NCI-H82 treated with DMSO at 0.1 percent for 48 hours (cell line): ENCODE measurements at regions not wholly inside any gene's neighbourhood (a gene's known extent, or its start where the extent isn't known, plus 50 kb on each side); places are given as distances from the start of the nearest gene placed in this dataset.

Experiments used
- DNase-seq: peaks from one replicate; lab custom pipeline; 2025; ENCODE audit not compliant: unreplicated experiment; lab: John Stamatoyannopoulos, UW

DNA sequence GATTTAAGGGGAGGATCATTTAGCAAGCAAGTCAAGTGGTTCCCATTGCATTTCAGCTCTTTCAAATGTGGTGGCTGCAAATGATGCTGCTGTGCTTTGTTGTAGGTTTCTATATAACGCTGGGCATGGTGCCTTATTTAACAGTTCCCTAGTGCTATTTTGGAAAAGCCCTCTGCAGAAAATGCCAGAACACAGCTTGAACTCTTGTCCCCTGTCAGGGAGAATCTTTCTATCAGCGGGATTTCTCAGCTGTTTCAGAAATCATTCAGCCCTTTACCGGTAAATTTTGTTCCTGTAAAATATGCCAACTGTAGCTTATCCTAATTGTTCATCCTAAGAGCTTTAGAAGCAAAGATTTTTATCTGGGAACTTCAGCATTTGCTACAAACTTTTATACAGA is 77.8 kb upstream of the DTNA start:
- DNase-seq = no peak

DNA sequence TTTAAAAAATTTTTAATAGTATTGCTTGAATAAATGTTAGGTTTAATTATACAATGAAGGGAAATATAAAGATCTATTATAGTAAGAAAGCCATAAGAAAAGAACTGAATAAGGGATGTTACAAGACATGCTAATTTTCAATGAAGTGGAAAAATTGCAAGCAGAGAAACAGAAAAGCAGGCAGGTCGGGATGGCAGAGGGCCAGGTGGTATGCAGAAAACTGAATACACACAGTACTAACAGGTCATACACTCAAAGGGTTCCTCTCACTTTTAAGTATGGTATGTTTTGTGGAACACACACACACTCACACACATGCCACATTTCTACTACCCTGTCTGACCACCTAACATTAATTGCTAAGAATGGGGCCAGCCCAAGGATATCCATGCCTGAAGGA is 76.7 kb upstream of the DTNA start:
- no peak for DNase-seq

DNA sequence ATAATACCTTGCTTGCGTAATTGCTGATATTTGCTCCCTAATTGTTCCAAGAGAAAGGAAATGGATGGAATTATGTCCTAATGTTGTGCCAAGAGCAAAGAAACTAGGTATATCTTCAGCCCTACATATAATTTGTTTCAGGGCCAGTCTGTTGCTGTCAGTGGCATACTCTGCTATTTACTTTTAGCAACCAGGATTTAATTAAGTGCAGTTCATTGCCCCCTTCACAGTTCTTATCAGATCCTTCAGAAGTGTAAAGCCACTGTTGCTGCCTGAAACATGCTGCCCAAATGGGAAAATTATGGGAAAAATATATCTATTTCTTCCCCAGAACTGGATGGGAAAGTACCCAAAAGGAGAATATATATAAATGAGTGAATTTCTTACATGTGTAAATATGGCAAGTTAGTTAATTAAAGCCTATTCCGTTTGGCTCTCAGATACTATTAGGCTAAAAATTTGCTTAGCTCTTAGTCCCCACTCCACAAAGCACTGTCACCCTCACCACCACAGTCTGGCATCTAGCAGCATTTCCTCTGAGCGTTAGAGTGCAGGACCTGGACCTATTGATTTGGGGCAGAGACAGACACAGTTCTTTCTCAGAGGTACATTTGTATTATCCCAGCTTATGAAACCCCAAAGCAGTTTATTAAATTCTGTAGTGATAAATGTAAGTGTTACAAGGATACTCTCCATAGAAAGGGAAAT is 72.8 kb upstream of the DTNA start:
- no peak for DNase-seq

DNA sequence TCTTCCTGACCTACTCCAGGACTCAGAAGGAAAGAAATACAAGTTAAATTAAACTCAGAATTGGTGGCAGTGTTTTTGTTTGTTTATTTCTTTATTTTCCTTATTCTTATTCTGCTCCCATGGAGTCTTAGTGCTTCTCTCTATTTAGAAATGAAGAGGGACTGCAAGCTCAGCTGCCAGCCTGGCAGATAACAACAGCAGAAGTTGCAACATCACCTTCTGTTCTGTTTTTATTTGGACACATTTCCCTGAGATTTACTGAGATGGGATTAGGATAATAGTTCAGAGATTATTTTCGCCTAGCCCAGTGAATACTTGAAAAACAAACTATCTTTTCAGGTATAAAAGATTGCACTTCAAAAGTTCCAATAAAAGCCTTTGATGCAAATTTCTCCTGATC is 70.4 kb upstream of the DTNA start:
- no peak for DNase-seq

DNA sequence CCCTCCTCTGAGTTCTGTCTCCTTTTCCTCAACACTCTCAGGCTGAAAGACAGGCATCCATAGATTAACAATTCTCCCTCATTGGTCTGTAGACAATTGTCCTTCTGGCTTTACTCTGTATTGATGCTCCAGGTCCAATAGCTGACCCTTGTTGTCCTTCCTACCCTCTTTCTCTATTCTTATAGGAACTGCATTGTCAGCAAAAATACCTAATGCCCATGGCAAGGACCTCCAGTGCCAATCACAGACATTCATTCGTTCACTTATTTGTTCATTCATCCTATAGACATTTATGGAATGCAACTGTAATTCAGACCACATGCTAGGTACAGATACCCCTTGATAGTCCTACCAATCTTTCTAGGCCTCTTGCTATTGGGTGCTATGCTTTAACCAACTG is 69.8 kb upstream of the DTNA start:
- DNase-seq = no peak

DNA sequence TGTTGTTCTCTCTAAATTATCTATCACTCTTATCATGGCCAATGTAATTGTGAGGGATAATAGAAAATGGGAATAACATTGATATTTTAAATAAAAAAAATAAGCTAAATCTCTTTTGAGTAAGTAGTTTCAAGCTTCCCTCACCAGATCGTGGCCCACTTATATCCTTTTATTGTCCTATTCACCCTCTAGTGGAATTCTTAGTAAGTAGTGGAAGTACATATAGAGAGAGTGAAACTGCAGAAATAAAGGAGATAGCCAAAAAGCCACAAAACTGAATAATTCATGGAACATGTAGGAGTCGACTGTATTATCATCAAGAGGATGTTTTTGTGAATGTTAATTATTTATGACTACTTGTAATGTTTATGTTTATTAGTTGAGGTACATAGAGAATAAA is 66.1 kb upstream of the DTNA start:
- DNase-seq = no peak

DNA sequence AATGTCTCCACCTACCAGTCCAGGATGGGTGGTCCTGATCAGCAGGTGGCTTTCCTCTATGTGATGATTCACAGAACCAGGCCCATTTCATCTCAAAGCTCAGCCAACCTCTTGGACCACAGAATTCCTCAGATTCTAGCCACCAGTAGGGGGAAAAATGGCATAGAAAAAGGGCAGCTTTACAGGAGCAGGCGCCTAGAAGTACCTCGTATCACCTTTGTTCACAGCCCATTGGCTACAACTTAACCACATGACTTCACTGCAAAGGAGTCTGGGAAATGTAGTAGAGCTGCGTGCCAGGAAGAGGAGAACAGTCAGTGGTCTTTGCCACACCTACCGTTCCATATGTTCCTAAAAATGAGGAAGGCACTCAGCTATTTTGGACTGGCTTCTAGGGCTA is 62.8 kb upstream of the DTNA start:
- DNase-seq = peak; percentile 56

DNA sequence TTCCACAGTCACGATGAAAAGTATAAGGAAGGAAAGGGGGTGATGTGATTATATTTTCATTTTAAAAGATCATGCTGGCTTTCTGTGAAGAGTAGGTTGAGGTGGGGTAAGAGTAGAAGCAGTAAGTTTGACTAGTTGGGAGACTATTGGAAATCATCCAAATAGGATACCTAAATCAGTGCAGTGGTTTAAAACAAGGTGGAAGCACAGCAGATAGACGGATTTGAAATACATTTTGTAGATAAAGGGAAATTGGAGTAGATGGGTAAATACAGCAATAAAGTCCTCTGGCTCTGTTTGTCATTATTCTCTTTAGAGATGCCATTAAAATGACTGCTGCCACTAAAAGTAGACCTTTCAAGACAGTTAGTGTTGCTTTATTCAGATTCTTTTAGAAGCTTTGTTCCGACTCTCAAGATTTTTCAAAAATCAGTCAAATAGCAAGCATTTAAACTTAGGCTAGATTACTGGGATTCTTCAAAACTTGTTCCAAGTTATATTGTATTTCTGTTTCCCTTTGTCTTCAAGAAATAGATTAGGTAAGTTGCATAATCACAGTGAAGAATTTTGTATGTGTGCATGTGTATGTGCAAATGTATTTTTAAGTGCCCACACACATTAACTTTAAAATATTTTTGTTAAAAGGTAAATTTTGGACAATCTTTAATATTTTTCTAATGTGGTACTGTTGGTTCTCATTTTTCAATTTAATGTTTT is 61.7 kb upstream of the DTNA start:
- no peak for DNase-seq

DNA sequence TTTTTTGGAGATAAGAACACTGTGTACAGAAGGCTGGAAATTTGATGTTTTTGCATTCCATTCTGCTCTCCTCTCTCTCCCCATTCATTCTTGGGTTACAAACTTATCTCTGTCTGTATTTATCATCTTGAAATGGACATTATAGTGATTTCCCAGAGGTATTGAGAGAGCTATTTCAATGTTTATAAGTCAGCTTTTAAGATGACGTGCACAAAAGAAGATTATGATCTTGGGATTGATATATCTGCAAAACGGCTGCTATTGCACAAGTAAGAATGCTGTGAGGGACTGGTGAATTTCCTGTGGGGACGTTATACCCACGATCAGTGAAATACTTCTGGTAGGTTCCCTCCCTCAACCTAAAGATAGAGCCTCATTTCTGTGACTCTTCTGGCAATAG is 61.0 kb upstream of the DTNA start:
- no peak for DNase-seq

DNA sequence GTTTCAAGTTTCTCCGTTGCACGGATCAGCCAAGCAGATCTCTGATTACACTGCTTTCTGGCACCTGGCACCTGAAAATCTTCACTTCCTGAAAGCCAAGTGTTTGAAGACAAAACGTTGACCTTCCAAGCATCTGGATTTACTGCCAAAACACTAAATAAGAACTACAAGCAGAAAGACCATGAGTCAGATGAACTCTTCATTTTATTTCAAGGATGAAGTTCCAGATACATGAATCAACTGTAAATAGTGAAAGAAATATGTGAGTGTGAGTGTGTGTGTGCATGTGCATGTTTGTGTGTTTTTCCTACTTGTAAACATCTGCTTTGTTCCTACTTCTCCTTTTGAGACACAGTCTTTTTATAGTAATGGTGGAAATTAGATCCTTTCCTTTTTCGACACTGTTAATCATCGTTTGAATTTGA is 60.0 kb upstream of the DTNA start:
- DNase-seq = no peak

DNA sequence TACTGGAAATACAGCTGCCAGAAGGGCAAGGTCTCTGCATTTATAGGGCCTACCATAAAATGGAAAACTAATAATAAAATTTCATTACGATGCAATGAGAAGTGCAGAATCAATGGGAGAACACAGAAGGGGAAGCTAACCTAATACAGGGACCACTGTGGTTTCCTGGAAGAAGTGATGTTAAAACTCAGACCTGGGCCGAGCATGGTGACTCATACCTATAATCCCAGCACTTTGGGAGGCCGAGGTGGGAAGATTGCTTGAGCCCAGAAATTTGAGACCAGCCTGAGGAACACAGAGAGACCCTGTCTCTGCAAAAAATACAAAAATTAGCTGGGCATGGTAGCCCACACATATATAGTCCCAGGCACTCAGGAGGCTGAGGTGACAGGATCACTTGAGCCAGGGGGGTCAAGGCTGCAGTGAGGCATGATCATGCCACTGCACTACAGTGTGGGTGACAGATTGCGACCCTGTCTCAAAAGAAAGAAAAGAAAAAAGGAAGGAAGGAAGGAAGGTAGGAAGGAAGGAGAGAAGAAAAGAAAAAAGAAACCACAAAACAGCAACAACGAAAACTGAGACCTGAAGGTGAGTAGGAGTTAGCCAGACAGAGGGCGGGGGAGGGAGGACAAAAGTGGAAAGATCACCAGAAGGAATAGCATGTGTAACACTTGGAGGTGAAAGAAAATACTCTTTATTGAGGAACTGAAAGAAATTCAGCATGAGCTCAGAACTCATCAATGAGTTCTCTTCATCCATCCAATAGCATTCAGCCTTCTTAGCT is 58.3 kb upstream of the DTNA start:
- DNase-seq = no peak

DNA sequence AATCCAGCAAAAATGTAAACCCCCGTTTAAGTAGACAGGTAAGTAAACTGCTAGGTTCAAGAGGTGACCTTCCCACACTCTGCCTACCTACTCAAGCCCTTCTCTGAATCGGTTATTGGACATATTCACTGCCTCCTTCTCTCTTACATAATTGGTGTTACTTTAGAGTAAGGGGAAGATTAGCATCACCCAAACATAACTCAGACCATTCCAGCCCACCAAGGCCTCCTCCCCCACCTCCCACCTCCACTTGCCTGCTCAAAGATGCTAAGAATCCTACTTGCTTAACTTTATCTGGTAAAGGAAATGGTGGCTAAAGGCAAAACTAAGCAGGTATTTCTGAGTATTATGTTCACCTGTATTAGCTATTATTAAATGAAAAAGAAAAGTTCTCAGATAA is 55.0 kb upstream of the DTNA start:
- DNase-seq = no peak

DNA sequence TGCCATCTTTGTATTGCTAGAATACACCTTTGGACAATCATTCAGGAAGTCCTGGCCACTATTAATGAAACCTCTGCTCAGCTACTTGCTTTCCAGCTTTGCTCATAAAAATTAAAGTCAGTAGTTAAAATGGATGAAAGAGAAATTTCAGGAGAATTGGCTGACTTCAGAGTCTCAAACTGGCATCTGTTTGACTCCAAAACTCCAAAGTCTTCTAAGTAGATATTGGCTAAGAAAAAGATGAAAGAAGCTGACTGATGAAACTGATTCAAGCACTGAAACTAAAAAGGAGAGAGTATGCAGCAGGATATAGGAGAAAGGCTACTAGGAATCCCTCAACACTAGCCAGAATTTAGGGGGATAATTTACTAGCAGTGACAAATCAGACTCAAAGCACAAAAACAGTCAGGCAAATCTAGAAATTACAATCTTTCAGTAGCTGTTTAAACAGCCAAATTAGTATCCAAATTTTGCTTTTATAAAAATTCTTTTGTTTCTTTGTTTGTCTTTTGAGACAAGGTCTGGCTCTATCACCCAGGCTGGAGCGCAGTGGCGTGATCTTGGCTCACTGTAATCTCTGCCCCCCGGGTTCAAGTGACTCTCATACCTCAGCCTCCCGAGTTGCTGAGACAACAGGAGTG is 52.1 kb upstream of the DTNA start:
- DNase-seq = no peak

DNA sequence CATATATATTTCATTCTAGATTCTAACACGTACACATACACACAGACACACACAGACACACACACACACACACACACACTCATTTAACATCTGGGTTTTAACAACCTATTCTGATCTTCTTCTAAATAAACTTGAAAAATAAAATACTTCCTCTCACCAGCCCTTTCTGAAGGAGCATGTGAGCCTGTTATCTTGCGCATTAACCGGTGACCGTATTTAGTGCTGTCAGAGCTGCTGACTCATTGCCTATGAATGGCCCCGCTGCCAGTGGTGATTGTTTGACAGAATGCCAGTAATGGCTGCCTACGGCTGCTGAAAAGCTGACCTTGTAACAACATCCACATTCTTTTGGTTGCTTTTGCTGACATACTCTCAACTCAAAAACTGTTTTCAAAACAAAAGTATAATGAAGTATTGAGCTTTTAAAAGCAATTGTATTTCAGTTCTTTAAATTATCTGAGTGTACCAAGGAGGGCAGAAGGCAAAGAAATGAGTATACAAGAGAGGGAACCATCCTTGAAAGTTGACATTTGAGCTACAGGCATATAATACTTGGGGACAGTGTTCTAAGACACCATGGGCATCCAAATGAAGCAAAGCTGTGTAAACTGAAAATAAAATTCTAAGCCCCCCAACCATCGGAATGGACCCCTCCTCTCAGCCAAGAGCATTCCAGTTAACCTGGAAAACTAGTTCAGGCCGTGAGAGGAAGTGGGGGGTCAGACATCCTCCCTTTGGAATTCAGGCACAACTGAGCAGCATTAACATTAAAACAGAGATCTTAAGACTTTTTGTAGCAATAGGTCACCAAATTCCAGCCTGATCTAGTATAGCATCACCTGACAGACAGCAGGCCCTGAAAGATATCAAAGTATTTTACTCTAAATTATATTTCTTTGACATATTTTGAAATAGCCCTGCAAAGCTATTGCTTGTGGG is 50.2 kb upstream of the DTNA start:
- no peak for DNase-seq
